Stimulated activated CD4-positive, alpha-beta T cell treated with anti-CD3 and anti-CD28 coated beads, Interleukin-15, amount 100 ng/mL, for 48 hours (primary cell): ENCODE measurements at regions not wholly inside any gene's neighbourhood (a gene's known extent, or its start where the extent isn't known, plus 50 kb on each side); places are given as distances from the start of the nearest gene placed in this dataset.

ENCODE experiments used
- DNase-seq, 2 donors: peaks; one replicate each; pipeline ENCODE4 v3.0.0-alpha.2; 2020; ENCODE audit warnings: low read depth in 2 of 2

DNA sequence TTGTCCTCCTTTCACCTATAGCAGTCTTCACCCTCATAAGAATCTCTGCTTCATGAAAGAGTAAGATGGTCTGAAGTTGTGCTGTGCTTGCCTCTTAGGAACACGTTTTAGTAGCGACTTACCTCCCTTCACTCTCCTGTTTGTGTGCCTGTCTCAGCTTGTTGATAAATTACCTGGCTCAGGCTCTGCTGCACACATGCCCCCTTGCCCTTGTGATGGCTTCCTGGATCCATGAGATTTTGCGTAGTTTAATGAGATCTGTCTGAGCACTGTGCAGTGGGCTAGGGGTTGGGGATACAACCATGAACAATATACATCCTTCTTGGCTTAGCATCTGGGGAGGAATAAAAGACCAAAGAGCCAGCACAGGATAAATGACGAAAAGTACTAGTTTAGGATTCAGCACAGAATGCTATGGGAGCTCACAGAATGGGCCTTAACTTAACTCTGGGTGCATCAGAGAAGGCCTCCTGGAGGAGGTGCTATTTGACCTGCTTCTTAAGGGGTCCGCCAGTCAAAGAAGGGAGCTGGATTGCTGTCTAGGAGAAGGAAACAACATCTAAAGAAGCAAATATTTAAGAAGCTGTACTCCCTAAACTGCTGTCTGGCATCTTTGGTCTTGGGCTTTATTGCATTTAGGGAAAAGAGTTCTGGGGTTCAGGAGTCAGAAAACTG, 175.7 kb upstream of the PLXNA2 start:
- no peak for DNase-seq

DNA sequence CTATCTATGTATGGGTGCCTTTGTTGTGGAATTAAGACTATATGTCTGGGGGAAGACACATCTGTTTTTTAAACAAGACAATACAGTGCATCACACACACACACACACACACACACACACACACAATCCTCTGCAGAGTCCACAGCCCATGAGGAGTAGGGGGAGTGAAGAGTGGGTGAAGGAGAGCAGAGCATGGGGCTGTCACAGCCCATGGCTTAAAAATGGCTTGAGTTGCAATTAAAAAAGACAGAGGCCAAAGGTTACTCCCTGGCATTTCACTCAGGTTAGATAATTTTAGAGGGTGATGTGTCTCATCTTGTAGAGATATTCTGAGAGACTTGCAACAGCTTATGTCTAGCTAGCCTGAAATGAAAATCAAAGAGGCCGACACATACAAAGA, 176.5 kb upstream of the PLXNA2 start:
- no peak for DNase-seq

DNA sequence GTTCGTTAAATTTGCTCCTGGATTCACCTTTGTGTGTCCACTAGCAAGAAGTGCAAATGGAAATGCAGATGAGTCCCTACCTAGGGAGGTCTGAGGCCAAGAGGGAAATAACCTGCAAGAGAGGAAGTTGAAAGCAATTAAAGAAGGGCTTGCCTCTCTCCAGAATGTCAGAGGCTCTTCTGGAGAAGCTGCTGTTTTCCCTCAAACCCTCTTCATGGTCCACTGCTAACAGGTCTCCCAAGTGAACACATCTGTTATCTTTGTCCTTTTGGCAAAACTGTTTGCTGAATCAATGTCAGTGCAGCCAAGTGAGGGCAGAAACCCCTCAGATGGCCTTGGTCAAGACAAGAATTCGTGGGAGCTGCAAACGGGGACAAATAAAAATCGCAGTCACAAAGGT, 177.3 kb upstream of the PLXNA2 start:
- DNase-seq: no peak

DNA sequence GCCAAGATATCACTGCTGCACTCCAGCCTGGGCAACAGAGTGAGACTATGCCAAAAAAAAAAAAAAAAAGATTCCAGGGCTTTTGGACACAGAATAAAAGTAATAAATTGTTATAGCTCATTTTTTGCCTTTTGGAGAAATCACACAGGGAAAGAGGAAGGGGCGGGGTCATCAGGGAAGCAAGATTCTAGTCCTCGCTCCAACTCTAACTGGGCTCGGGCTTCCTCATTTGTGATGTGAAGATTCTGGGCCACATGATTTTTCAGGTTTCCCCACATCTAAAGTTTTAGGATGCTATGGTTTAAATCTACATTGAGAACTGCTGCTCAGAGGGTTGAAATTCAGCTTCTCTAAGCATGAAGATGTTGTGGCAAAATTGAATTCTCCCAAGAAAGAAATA, 179.3 kb upstream of the PLXNA2 start:
- no peak for DNase-seq

DNA sequence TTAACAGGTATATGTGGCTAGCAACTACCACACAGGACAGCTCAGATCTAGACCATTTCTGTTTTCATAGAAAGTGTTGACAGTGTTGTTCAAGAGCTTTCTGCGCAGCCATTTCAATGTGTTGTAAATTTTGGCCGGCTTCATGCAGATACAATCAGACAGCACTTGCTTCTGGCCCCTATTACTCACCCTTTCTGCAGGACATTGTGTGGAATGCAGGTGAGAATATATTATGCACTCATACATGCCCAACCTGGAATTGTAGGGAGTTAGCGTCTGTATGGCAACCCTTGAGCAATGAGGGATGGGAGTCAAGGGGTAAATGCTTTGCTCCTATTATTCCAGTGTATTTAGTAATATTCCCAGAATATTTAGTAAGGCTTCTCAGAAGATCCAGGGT, 180.9 kb upstream of the PLXNA2 start:
- DNase-seq: no peak

DNA sequence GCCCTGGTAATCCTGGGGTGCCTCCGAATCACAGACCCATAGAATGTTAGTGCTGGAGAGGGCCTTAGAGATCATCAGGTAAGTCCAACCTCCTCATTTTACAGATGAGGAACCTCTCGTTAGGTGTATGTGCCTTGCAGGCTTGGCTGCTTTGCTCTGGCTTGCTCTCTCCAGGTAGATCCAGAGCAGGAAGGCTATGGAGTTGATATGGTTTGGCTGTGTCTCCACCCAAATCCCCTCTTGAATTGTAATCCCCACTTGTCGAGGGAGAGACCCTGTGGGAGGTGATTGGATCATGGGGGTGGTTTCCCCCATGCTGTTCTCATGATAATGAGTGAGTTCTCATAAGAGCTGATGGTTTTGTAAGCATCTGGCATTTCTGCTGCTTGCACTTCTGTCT, 186.0 kb upstream of the PLXNA2 start:
- no peak for DNase-seq

DNA sequence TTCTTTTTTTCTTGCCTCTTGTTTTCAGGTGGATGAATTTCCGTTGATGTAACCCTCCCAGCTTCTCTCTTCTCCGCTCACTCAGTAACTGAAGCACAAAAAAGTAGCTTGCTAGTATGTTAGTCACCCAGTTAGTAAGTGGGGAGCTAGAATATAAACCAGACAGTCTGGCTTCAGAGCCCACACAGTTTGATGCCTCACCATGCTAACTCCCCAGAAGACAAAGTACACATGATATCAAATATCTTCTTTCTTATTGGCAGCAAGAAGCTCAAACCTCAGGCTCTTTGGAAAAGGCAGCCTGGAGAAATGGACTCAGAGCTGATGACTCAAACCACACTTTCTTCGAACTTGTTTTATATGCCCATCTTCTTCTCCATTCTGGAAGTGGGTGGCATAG, 187.5 kb upstream of the PLXNA2 start:
- no peak for DNase-seq

DNA sequence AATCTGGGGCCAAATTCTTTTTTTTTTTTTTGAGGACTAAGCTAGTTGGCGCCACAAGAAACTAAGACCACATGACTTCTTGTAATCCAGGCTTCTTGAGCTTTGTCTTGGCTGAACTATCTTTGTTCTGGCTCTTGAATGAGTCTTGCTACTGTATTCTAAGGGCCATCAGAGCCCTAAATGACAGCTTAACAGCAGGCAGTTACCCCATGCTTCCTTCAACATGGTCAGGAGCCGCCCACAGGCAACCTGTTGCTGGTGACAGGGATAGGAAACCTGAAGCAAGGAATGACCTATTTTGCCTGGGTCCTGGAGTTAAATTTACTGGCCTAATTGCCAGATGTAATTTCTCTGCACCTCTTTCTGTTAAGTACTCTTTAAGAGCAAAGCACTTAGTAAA, 188.2 kb upstream of the PLXNA2 start:
- DNase-seq: no peak

DNA sequence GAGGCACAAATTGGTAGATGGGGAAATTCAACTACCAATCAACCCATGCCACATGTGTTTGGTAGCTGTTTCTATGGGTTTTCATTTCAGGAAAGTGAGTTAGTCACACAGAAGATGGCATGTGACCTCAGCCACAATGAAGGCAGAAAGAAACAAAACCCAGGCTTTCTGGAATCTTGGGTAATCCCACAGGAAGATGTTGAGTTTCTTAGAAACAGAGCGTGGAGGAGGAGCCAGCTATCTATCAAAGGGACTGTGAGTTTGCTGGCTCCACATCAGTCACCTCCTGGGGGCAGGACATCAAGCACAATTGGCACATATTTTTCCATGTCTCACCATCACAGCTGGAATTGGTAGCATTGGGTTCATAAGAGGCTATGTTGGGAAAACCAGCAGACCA, 188.9 kb upstream of the PLXNA2 start:
- DNase-seq: no peak

DNA sequence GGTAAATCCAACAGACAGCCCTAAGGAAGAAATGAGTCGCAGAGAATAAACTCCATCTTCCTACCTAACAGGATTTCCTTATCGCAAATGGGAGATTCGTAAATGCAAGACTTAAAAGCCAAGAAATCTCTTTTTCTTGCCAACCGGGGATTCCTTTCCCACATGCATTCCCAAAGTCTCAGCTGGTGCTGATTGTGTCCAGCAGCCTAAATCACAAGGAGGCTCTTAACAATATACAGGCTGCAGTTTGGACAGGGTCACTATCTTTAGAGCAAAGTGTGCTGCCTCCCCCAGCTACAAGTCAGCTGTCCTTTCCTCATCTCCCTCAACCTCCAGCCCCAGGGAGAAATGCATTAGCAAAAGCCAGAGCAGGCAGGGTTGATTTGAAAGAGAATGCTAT, 189.8 kb upstream of the PLXNA2 start:
- no peak for DNase-seq

DNA sequence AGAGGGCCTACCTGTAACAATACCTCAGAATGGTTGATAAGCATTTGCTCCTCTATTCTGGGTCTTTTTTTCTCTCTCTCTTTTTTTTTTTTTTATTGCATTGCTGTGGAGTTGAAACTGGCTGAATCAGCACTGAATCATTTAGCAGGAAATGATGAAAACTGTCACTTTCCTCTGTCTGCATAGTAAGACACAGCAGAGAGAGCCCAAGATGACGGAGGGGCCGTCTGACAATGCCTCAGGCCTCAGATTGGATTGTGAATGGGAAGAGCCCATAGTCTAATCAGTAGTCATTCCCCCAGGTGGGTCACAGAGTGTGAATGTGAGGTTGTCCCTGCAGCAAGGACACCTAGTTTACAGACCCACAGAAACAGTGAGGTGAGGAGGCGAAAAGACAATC, 193.2 kb upstream of the PLXNA2 start:
- no peak for DNase-seq

DNA sequence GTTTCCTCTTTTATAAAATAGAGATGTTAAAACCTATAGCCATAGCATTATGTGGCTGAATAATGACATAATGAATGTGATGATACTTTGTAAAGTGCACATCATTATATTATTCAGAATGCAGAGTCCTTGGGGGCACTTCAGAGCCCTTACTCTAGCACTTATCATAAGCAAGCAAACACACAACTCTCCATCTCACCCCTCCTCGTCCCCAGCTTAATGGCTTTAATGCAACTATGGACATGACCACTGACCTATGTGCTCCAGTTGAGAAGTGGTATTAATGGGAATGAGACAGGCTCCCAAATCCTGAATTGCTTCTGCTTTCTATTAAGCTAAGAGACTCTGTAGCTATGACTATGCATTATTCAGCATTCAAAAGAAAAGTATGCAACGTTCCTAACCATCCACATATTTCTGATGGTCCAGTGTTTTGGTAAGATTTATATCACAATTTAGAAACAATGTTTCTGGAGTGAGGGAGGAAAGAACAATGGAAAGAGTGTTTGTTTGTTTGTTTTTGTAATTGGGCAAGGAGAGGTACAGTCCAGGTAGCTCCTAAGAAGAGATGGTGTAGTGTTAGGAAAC, 194.0 kb upstream of the PLXNA2 start:
- no peak for DNase-seq

DNA sequence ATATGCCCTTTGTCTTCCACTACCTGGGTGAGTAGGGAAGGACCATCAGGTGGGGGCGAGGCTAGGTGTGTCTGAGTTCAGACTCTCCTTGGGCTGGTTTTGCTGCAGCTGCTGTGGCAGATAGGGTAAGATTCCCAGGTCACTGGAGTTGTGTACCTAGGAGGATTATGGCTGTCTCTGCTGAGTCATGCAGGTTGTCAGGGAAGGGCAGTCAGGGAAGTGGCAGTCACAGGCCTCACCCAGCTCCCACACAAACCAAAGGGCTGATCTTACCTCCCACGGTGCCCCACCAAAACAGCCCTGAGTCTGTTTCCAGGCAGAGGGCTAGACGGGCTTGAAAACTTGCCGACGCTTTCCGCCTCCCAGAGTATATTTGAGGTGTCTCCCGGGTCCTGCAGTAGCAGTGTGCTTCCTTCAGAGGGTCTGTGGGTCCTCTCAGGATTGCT, 201.6 kb upstream of the PLXNA2 start:
- no peak for DNase-seq

DNA sequence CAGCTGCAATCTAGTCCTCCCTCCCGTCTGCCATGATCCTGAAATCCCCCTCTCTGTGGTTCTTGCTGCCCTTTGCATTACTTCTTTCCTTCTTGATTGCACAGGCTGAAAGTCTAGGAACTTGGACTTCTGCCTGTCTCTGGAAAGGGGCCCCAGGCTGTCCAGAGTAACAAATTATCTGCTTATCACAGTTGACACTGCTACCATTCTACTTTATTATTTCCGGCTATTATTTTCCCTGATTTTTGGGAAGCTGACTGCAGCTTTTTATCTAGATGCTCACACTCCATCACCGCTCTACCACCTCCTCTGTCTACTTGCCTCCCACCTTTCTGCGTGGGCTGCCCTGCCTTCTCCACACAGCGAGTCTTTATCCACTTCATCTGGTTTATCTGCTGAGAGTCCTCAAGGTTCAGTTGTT, 202.1 kb upstream of the PLXNA2 start:
- DNase-seq: no peak

DNA sequence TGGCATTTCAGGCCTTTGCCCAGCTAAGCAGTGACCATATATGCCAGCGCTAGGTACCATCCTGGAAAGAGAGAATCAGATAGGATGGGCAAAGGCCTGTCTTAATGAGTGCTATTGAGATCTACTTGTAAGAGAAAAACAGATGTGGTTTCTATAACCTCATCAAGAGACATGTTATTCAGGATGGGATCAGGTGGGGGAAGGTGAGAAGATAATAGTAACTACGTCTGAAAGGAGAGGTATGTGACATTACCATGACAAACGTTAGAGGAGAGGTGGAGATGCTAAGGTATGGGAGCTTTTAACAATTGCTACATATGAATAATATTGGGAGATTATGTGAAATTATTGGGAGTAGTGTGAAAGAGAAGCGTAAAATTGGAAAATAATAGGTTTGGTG, 204.2 kb upstream of the PLXNA2 start:
- no peak for DNase-seq

DNA sequence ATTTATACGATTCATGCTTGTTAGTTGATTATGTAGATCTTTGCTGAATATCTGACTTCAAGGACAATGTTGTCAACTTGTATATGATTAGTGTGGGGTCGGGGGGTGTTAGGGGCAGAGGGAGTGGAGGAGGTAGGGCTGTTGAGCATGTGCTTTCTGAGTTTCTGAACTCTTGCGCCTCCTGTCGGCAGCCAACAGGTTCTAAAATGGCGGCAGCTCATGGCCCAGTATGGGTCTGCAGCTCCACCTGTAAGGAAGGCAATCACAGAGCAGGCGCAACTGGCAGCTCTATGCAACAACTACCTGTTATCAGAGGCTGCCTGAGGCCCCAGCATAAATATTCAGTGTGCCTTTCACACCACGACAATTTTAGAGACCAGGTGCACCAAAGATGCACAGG, 205.8 kb upstream of the PLXNA2 start:
- DNase-seq: no peak

DNA sequence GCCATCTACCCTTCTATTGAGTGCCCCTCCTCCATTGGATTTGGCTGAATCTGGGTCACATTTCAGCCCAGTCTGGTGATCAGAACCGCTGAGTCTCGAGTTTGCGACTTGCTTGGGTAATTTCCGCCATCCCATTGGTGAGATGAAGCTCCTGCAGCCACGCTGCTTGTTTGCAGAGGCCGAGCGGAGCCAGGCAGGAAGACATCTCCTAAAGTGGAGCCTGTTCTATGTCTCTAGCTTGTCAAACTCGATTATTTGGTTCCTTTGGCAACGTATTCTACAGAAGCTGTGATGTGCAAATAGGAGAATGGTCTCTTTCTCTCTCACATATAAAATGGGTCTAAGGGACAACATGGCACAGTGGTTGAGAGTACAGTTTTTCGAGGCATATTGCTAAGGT, 206.8 kb upstream of the PLXNA2 start:
- no peak for DNase-seq

DNA sequence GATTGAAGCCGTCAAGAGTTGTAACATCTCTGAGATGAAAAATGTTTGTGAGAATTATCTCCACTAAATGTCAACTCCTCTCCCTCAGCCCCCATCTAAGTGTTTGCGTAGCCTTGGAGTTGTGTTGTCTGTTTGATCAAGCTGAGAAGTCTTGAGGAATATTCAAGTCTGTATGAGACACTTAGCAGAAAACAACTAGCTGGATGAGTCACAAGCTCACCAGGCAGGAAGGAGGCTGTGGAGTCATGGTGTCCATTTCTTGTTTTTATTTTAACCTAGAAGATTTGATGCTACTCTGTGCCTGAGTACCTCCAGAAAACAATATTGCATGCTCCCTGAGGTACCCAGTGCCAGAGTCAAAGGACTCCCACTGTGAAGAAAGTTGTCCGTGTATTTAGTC, 211.6 kb upstream of the PLXNA2 start:
- no peak for DNase-seq

DNA sequence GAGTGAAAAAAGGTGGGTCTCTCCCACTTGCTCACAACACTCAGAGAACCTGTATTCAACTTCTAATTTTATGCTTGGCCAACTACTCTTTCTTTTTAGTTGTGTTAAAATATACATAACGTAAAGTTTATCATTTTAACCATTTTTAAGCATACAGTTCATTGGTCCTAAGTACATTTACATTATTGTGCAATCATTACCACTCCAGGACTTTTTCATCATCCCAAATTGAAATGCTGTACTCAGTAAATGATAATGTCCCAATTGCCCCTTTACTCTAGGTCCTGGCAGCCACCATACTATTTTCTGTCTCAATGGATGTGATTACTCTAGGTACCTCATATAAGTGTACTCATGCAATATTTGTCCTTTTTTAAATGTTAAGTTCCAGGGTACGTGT, 212.3 kb upstream of the PLXNA2 start:
- DNase-seq: no peak

DNA sequence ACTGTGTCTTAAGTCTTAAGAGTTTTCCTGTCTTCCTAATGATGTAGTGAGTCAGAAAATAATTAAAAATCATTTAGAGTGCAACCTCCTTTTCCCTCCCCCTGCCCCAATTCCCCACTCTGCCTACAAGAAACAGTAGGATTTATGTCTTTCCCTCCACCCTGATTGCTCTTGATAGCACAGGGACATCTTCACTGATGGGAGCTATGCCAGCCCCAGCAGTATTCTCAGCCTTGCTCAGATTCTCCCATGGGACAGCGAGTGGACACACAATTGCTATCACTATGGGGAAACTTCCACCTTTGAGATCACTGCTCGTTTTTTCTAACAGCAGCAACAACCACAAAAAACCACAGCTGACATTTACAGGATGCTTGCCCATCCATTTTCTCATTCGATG, 216.6 kb upstream of the PLXNA2 start:
- DNase-seq: no peak

DNA sequence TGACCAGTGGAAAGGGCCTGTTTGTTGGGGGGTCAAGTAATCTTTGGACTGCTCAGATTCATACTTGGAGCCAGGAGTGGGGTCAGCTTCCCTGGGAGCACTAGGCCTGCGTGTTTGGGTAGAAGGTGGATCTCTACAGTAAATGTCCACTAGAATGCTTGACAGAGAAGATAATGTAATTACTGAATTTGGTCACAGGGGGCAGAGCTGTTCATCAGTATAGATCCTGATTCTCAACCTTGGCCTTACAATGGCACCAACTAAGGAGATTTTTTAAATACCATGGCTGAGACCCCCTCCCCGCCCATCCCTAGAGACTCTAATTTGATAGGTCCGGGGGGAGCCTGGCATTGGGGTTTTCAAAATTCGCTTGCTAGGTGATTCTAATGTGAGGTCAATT, 217.5 kb upstream of the PLXNA2 start:
- DNase-seq: no peak

DNA sequence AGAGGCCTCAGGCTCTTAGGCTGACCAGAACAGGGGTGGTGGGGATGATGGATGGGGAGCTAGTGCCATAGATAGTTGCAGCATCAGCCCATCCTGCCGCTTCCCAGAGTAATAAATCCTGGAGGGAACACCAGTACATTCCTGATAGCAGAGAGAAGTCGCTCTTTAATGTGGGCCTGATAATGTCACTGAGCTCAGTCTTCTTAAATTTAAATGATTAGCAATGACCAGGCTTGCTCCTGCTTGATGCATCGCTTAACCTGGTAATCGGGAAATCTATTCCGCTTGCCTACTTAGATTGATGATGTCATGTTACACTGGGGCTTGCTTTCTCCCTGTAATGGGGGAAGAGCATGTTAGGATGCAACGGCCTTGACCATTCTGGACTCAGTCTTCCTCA, 218.6 kb upstream of the PLXNA2 start:
- DNase-seq: no peak

DNA sequence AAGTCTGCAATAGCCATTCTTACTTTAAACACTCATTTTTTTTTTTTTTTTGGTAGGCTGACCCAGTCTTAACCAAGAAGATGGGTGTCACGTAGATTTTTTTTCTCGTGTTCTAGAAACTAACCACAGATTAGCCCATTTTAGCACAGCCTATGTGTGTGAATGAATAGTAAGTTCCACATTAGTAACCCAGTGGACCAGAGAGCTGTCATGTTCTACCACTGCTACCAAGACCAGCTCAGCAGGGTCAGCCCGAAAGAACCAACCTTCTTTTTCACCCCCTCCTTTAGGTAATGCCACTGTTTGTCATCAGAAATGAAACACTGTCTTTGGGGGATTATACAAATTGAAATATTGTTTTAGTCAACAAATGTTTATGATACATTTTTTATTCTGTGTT, 221.1 kb upstream of the PLXNA2 start:
- DNase-seq: no peak
